GM18502 (cell line): ENCODE measurements at regions not wholly inside any gene's neighbourhood (a gene's known extent, or its start where the extent isn't known, plus 50 kb on each side); places are given as distances from the start of the nearest gene placed in this dataset.

Experiments used
- ATAC-seq: cut with Tn5 transposase; IDR thresholded peaks from one replicate; pipeline ENCODE4 v1.9.1; 2021; ENCODE audit warnings: mild to moderate bottlenecking; ENCODE audit not compliant: unreplicated experiment, poor library complexity

GRCh38 chr12:16913832-16914490, 308.0 kb upstream of the LMO3 start:
- ATAC-seq = no peak

- ATAC-seq = no peak
These were observed 296.0 kb upstream of the LMO3 start for GRCh38 chr12:16901946-16902345.

GRCh38 chr12:16893426-16893825, 287.5 kb upstream of the LMO3 start:
- no peak for ATAC-seq

GRCh38 chr12:16891673-16892072, 285.7 kb upstream of the LMO3 start:
- ATAC-seq = no peak

GRCh38 chr12:16884819-16885218, 278.9 kb upstream of the LMO3 start:
- no peak for ATAC-seq

GRCh38 chr12:16884056-16884455, 278.1 kb upstream of the LMO3 start:
- no peak for ATAC-seq

- no peak for ATAC-seq
These were observed 276.1 kb upstream of the LMO3 start for GRCh38 chr12:16881986-16882570.

GRCh38 chr12:16880864-16881285, 274.9 kb upstream of the LMO3 start:
- ATAC-seq = no peak

GRCh38 chr12:16870845-16871244, 264.9 kb upstream of the LMO3 start:
- no peak for ATAC-seq

GRCh38 chr12:16863742-16864141, 257.8 kb upstream of the LMO3 start:
- ATAC-seq = no peak

GRCh38 chr12:16857456-16857923, 251.5 kb upstream of the LMO3 start:
- peak; percentile 97 for ATAC-seq

- no peak for ATAC-seq
These were observed 248.5 kb upstream of the LMO3 start for GRCh38 chr12:16854465-16854864.

- no peak for ATAC-seq
These were observed 243.5 kb upstream of the LMO3 start for GRCh38 chr12:16849473-16849872.

- no peak for ATAC-seq
These were observed 238.9 kb upstream of the LMO3 start for GRCh38 chr12:16844875-16845274.

- peak; percentile 92 for ATAC-seq
These were observed 227.5 kb upstream of the LMO3 start for GRCh38 chr12:16833376-16834015.

- ATAC-seq = no peak
These were observed 222.9 kb upstream of the LMO3 start for GRCh38 chr12:16828891-16829290.

- ATAC-seq = no peak
These were observed 201.8 kb upstream of the LMO3 start for GRCh38 chr12:16807731-16808130.

- no peak for ATAC-seq
These were observed 190.2 kb upstream of the LMO3 start for GRCh38 chr12:16796168-16796567.

- ATAC-seq = peak; percentile 74
These were observed 183.3 kb upstream of the LMO3 start for GRCh38 chr12:16789204-16789790.

- no peak for ATAC-seq
These were observed 182.7 kb upstream of the LMO3 start for GRCh38 chr12:16788506-16789203.

GRCh38 chr12:16785953-16786352, 180.0 kb upstream of the LMO3 start:
- no peak for ATAC-seq
